Activated naive CD8-positive, alpha-beta T cell (primary cell): ENCODE measurements at regions not wholly inside any gene's neighbourhood (a gene's known extent, or its start where the extent isn't known, plus 50 kb on each side); places are given as distances from the start of the nearest gene placed in this dataset.

Experiments used
- H3K27ac Mint-ChIP-seq: one replicate; pipeline ENCODE4 v1.8.0; 2021; ENCODE audit warnings: mixed read lengths
- H3K27me3 Mint-ChIP-seq: one replicate; pipeline ENCODE4 v1.8.0; 2021; ENCODE audit warnings: mixed read lengths
- H3K36me3 Mint-ChIP-seq: one replicate; pipeline ENCODE4 v1.8.0; 2021; ENCODE audit warnings: mixed read lengths
- H3K4me1 Mint-ChIP-seq: one replicate; pipeline ENCODE4 v1.8.0; 2021; ENCODE audit warnings: low read depth, mixed read lengths
- H3K4me3 Mint-ChIP-seq: one replicate; pipeline ENCODE4 v1.8.0; 2021; ENCODE audit warnings: mild to moderate bottlenecking, mixed read lengths
- H3K9me3 Mint-ChIP-seq: one replicate; pipeline ENCODE4 v1.8.0; 2021; ENCODE audit warnings: low read depth, mixed read lengths

- Mint-ChIP-seq H3K9me3 (no peaks in the 10 kb centered on the region), H3K27ac (no peak overlapping the region), H3K36me3 (no peaks in the 10 kb centered on the region), H3K27me3 (no peaks in the 10 kb centered on the region), H3K4me3 (no peak overlapping the region), H3K4me1 (no peaks in the 10 kb centered on the region)
Measured at GRCh38 chr3:193896419-193896818, 239.5 kb upstream of the HES1 start.

GRCh38 chr3:193897288-193897687 lies 238.7 kb upstream of the HES1 start:
- Mint-ChIP-seq H3K4me1 (no peaks in the 10 kb centered on the region), H3K36me3 (no peaks in the 10 kb centered on the region), H3K4me3 (no peak overlapping the region), H3K9me3 (no peaks in the 10 kb centered on the region), H3K27ac (no peak overlapping the region), H3K27me3 (no peaks in the 10 kb centered on the region)

DNA sequence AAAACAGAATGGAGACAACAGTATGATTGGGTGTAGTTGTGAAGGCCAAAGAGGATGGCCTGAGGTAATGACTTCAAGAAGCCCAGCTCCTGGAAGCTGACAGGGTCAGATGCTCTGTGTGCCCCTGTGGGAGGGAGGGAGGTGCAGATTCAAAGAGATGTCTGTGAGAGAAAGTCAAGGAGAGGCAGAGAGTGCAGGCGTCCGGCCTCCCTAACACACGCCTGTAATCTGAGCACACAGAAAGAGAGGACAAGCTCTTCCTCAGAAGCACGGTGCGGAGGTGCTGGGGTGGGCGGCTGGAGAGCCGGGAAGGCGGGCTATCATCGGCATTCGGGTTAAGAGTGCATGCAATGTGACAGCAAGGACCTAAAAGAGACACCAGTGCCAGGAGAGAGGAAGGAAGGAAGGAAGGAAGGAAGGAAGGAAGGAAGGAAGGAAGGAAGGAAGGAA lies 238.2 kb upstream of the HES1 start:
- Mint-ChIP-seq H3K4me3 (no peak overlapping the region), H3K4me1 (no peaks in the 10 kb centered on the region), H3K36me3 (no peaks in the 10 kb centered on the region), H3K9me3 (no peaks in the 10 kb centered on the region), H3K27me3 (no peaks in the 10 kb centered on the region), H3K27ac (no peak overlapping the region)

DNA sequence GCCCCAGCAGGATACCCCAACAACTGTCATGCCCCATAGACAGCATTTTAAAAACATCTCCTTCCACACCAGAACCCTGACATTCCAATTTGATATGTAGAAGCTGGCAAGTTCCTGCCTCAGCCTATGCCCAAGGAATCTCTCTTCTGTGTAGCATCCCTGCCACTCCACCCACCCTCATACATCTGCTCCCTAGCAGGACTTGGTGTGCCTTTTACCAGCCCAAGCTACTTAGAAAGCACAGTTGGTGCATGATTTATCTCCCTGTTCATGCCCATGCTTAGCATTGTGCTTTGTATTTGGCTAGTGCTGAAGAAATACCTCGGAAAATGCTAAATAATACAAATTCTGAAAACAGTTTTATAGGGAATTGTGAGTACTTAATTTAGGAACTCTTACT lies 236.9 kb upstream of the HES1 start:
- Mint-ChIP-seq H3K4me1 (no peaks in the 10 kb centered on the region), H3K4me3 (no peak overlapping the region), H3K36me3 (no peaks in the 10 kb centered on the region), H3K9me3 (no peaks in the 10 kb centered on the region), H3K27ac (no peak overlapping the region), H3K27me3 (no peaks in the 10 kb centered on the region)

GRCh38 chr3:193901007-193901406 lies 234.9 kb upstream of the HES1 start:
- H3K27me3 Mint-ChIP-seq, result no peaks in the 10 kb centered on the region
- no peak overlapping the region for H3K27ac Mint-ChIP-seq
- H3K9me3 Mint-ChIP-seq, result no peaks in the 10 kb centered on the region
- no peaks in the 10 kb centered on the region for H3K36me3 Mint-ChIP-seq
- H3K4me3 Mint-ChIP-seq, result no peak overlapping the region
- no peaks in the 10 kb centered on the region for H3K4me1 Mint-ChIP-seq

DNA sequence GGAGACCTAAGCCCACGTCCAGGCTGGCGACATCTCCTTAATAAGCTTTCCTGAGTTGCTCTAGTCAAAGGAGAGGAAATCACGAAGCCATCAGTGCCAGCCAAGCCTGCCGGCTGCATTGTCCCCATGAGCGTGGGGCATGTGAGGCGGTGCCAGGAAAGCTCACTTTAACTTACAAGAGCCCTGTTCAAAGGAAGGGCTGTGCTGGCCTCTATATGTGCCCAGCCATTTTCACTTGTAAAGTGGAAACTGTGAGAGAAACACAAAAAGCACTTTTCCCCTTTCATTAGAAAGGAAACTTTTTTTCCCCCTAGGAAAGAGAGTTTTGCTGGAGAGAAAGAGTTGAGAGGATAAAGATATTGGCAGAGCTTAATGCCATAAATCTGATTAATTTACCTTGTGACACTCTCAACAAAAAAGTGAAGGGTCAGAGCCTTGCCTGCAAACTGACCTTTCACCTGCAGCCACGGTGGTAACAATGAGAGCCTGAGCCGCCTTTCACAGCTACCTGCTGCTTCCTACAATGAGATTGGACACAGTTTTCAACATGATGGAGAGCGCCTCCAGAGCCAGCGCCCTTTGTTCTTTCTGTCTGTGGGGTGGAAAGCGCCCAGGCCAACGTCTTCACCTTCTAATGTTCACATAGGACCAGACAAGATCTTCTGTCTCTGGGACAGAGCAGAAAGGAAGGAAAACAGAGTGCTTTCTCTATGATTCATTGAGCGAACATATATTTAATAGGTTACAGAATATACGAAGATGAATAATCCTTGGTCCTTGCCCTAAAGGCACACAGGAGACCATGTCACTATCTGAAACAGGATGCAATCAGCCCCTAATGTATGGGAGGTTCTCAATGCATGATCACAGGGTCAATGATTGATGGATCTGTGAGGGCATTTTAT lies 233.1 kb upstream of the HES1 start:
- Mint-ChIP-seq H3K4me1 (no peaks in the 10 kb centered on the region), H3K9me3 (no peaks in the 10 kb centered on the region), H3K36me3 (no peaks in the 10 kb centered on the region), H3K4me3 (no peak overlapping the region), H3K27me3 (no peaks in the 10 kb centered on the region), H3K27ac (no peak overlapping the region)

- Mint-ChIP-seq H3K4me1 (no peaks in the 10 kb centered on the region), H3K9me3 (peaks cover 3% of the 10 kb centered on the region), H3K27me3 (no peaks in the 10 kb centered on the region), H3K36me3 (peaks cover 3% of the 10 kb centered on the region), H3K27ac (no peak overlapping the region), H3K4me3 (no peak overlapping the region)
Measured at GRCh38 chr3:193903512-193903817, 232.5 kb upstream of the HES1 start.

- Mint-ChIP-seq H3K36me3 (peaks cover 3% of the 10 kb centered on the region), H3K4me1 (no peaks in the 10 kb centered on the region), H3K27ac (no peak overlapping the region), H3K27me3 (no peaks in the 10 kb centered on the region), H3K9me3 (peaks cover 3% of the 10 kb centered on the region), H3K4me3 (no peak overlapping the region)
Measured at GRCh38 chr3:193903966-193904365, 232.0 kb upstream of the HES1 start.

- Mint-ChIP-seq H3K36me3 (peaks cover 3% of the 10 kb centered on the region), H3K27ac (no peak overlapping the region), H3K27me3 (no peaks in the 10 kb centered on the region), H3K9me3 (peaks cover 3% of the 10 kb centered on the region), H3K4me3 (no peak overlapping the region), H3K4me1 (peaks cover 3% of the 10 kb centered on the region)
Measured at GRCh38 chr3:193905541-193906396, 230.2 kb upstream of the HES1 start.

DNA sequence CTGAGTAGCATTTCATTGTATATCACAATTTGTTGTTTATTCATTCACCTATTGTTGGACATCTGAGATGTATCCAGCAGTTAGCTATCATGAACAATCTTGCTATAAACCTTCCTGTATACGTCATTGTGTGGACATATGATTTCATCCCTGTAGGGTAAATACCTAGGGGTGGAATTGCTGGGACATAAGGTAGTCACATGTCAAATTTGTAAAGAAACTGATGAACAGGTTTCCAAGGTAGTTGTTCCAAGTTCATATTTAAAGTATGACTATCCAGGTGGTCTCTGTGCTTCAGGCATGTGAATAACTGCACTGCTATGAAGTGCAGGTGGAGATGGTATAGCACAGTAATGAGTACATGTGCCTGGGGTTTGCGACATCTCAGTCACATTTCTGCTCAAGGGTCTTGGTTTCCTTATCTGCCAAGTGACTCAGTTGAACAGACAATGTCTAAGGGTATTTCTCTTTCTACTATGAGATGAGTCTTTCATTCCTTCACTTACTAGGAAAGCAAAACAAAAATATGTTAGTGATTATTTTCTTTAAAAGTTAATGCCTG lies 229.0 kb upstream of the HES1 start:
- Mint-ChIP-seq H3K27me3 (no peaks in the 10 kb centered on the region), H3K9me3 (peaks cover 3% of the 10 kb centered on the region), H3K4me1 (peaks cover 9% of the 10 kb centered on the region), H3K36me3 (peaks cover 3% of the 10 kb centered on the region), H3K27ac (no peak overlapping the region), H3K4me3 (no peak overlapping the region)

GRCh38 chr3:193908181-193908744 lies 227.7 kb upstream of the HES1 start:
- Mint-ChIP-seq H3K27me3 (no peaks in the 10 kb centered on the region), H3K27ac (no peak overlapping the region), H3K36me3 (peaks cover 3% of the 10 kb centered on the region), H3K9me3 (peaks cover 3% of the 10 kb centered on the region), H3K4me1 (peaks cover 12% of the 10 kb centered on the region), H3K4me3 (no peak overlapping the region)

GRCh38 chr3:193909387-193909786 lies 226.6 kb upstream of the HES1 start:
- H3K4me3 Mint-ChIP-seq, result no peak overlapping the region
- peaks cover 12% of the 10 kb centered on the region for H3K4me1 Mint-ChIP-seq
- no peak overlapping the region for H3K27ac Mint-ChIP-seq
- peaks cover 3% of the 10 kb centered on the region for H3K9me3 Mint-ChIP-seq
- no peaks in the 10 kb centered on the region for H3K27me3 Mint-ChIP-seq
- peaks cover 3% of the 10 kb centered on the region for H3K36me3 Mint-ChIP-seq

DNA sequence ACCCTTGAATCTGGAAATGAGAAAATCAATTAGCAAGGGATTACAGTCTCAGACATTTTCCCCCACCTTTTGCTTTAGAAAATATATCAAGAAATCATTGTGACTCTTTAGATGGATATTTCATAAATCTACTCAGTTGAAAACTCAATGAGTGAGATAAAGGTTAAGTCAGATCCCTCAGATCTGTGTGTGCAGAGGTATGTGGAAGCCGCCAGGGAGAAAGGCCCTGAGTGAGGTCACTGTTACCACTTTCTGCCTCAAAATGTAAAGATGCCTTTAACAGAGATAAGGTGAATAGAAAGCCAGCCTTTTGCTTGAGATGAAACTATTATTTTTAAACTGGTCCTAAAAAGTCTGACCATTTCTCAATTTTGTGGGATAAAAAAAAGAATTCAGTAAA lies 225.6 kb upstream of the HES1 start:
- no peak overlapping the region for H3K4me3 Mint-ChIP-seq
- H3K27ac Mint-ChIP-seq, result no peak overlapping the region
- H3K36me3 Mint-ChIP-seq, result peaks cover 3% of the 10 kb centered on the region
- peaks cover 12% of the 10 kb centered on the region for H3K4me1 Mint-ChIP-seq
- H3K9me3 Mint-ChIP-seq, result peaks cover 3% of the 10 kb centered on the region
- H3K27me3 Mint-ChIP-seq, result no peaks in the 10 kb centered on the region

- H3K4me1 Mint-ChIP-seq, result peaks cover 12% of the 10 kb centered on the region
- peaks cover 3% of the 10 kb centered on the region for H3K36me3 Mint-ChIP-seq
- H3K4me3 Mint-ChIP-seq, result no peak overlapping the region
- no peak overlapping the region for H3K27ac Mint-ChIP-seq
- H3K9me3 Mint-ChIP-seq, result peaks cover 3% of the 10 kb centered on the region
- no peaks in the 10 kb centered on the region for H3K27me3 Mint-ChIP-seq
Measured at GRCh38 chr3:193910886-193911738, 224.8 kb upstream of the HES1 start.
